Mesenchymal stem cell (in vitro differentiated cells and primary cell): ENCODE measurements at regions not wholly inside any gene's neighbourhood (a gene's known extent, or its start where the extent isn't known, plus 50 kb on each side); places are given as distances from the start of the nearest gene placed in this dataset.

Experiments used
- DNase-seq: peaks from one replicate; pipeline ENCODE4 v3.0.0-alpha.2; 2013
- H2AFZ ChIP-seq: one replicate; pipeline ENCODE4 v1.6.1; 2013; ENCODE audit warnings: low read depth, mild to moderate bottlenecking, control low read depth, inconsistent platforms, low read length, moderate library complexity
- H2AK5ac ChIP-seq: 2 replicates; pipeline ENCODE4 v1.6.1; 2013; ENCODE audit warnings: low read length, moderate library complexity, mild to moderate bottlenecking, inconsistent platforms; ENCODE audit not compliant: severe bottlenecking
- H2BK120ac ChIP-seq: one replicate; pipeline ENCODE4 v1.6.1; 2013; ENCODE audit warnings: low read depth, mild to moderate bottlenecking, inconsistent platforms, low read length, moderate library complexity
- H2BK12ac ChIP-seq, 2 experiments: one replicate each; pipeline ENCODE4 v1.6.1; 2013; ENCODE audit warnings: inconsistent platforms in 2 of 2, low read length in 2 of 2, mild to moderate bottlenecking in 2 of 2, moderate library complexity in 2 of 2, control low read depth in 1 of 2
- H2BK15ac ChIP-seq: one replicate; pipeline ENCODE4 v1.6.1; 2013; ENCODE audit warnings: mild to moderate bottlenecking, low read depth, inconsistent platforms; ENCODE audit not compliant: poor library complexity, severe bottlenecking
- H2BK5ac ChIP-seq: 2 replicates; pipeline ENCODE4 v1.6.1; 2013; ENCODE audit warnings: low read depth, mild to moderate bottlenecking, low read length, control low read depth, inconsistent platforms; ENCODE audit not compliant: poor library complexity, severe bottlenecking
- H3K14ac ChIP-seq, 2 experiments: one replicate each; pipeline ENCODE4 v1.6.1; 2013; ENCODE audit warnings: inconsistent platforms in 2 of 2, low read length in 2 of 2, control low read depth in 1 of 2, mild to moderate bottlenecking in 1 of 2, moderate library complexity in 1 of 2
- H3K18ac ChIP-seq, 2 experiments: one replicate each; pipeline ENCODE4 v1.6.1; 2013; ENCODE audit warnings: inconsistent platforms in 2 of 2, low read length in 2 of 2, control low read depth in 1 of 2, low read depth in 1 of 2, mild to moderate bottlenecking in 1 of 2
- H3K23ac ChIP-seq, 2 experiments: one replicate each; pipeline ENCODE4 v1.6.1; 2013; ENCODE audit warnings: inconsistent platforms in 2 of 2, low read length in 2 of 2, mild to moderate bottlenecking in 2 of 2, moderate library complexity in 2 of 2, control low read depth in 1 of 2
- H3K27ac ChIP-seq: 2 replicates; pipeline ENCODE4 v1.5.1; 2013; ENCODE audit warnings: mild to moderate bottlenecking, moderate library complexity, low read length, control low read depth, inconsistent platforms; ENCODE audit not compliant: poor library complexity, severe bottlenecking
- H3K27me3 ChIP-seq, 2 experiments: 2 replicates each; pipeline versions ENCODE4 v1.6.1 to v1.7.0; 2013; ENCODE audit warnings: low read length in 2 of 2, mild to moderate bottlenecking in 2 of 2, moderate library complexity in 2 of 2, control low read depth in 1 of 2, inconsistent platforms in 1 of 2; ENCODE audit not compliant: control insufficient read depth in 1 of 2, insufficient read depth in 1 of 2
- H3K36me3 ChIP-seq, 2 experiments: 2 replicates each; pipeline versions ENCODE4 v1.6.1 to v1.7.0; 2013; ENCODE audit warnings: low read length in 2 of 2, control low read depth in 1 of 2, inconsistent platforms in 1 of 2, low read depth in 1 of 2, mild to moderate bottlenecking in 1 of 2; ENCODE audit not compliant: insufficient read depth in 2 of 2, control insufficient read depth in 1 of 2
- H3K4ac ChIP-seq, 2 experiments: one replicate each; pipeline ENCODE4 v1.6.1; 2013; ENCODE audit warnings: inconsistent platforms in 2 of 2, low read length in 2 of 2, mild to moderate bottlenecking in 2 of 2, moderate library complexity in 2 of 2, control low read depth in 1 of 2, low read depth in 1 of 2
- H3K4me1 ChIP-seq: 2 replicates; pipeline ENCODE4 v1.6.1; 2013; ENCODE audit warnings: low read depth, low read length, control low read depth; ENCODE audit not compliant: control insufficient read depth, insufficient read depth
- H3K4me2 ChIP-seq: 2 replicates; pipeline ENCODE4 v1.6.1; 2013; ENCODE audit warnings: low read length, mild to moderate bottlenecking, inconsistent platforms; ENCODE audit not compliant: poor library complexity, severe bottlenecking
- H3K4me3 ChIP-seq, 2 experiments: 2 replicates each; pipeline versions ENCODE4 v1.5.1 to v1.7.0; 2013; ENCODE audit warnings: low read length in 2 of 2, mild to moderate bottlenecking in 2 of 2, control low read depth in 1 of 2, low read depth in 1 of 2; ENCODE audit not compliant: insufficient read depth in 1 of 2
- H3K79me1 ChIP-seq: replicated peaks from 2 replicates; pipeline ENCODE4 v1.6.1; 2013; ENCODE audit warnings: mild to moderate bottlenecking, control low read depth, low read length, inconsistent platforms; ENCODE audit not compliant: poor library complexity, severe bottlenecking
- H3K9ac ChIP-seq: 2 replicates; pipeline ENCODE4 v1.7.0; 2013; ENCODE audit warnings: mild to moderate bottlenecking, low read length, moderate library complexity
- H3K9me3 ChIP-seq: 2 replicates; pipeline ENCODE4 v1.7.0; 2013; ENCODE audit warnings: mild to moderate bottlenecking, low read length; ENCODE audit not compliant: control insufficient read depth
- H4K8ac ChIP-seq: one replicate; pipeline ENCODE4 v1.6.1; 2013; ENCODE audit warnings: inconsistent platforms, mild to moderate bottlenecking, low read length, moderate library complexity
- H4K91ac ChIP-seq: one replicate; pipeline ENCODE4 v1.6.1; 2013; ENCODE audit warnings: mild to moderate bottlenecking, low read length, inconsistent platforms
- WGBS: methylation state at CpG from one replicate; pipeline ENCODE4 v1.1.7; 2013; ENCODE audit warnings: mixed read lengths; 5-methylcytosine and 5-hydroxymethylcytosine counted together

GRCh38 chr13:105207572-105208293 is 1327.7 kb downstream of the EFNB2 start:
- Histone ChIP-seq H3K9me3 (no peaks in the 10 kb centered on the region), H3K9ac (no peak overlapping the region), H2BK12ac (no peak overlapping the region), H3K4me2 (no peak overlapping the region), H3K18ac (no peak overlapping the region), H4K8ac (no peak overlapping the region), H4K91ac (no peak overlapping the region), H3K14ac (no peak overlapping the region), H3K79me1 (no peaks in the 10 kb centered on the region), H2BK120ac (no peak overlapping the region), H3K23ac (no peak overlapping the region), H3K36me3 (no peaks in the 10 kb centered on the region), H3K4me3 (no peak overlapping the region), H3K27me3 (no peaks in the 10 kb centered on the region), H3K4me1 (peaks cover 3% of the 10 kb centered on the region), H2AK5ac (no peak overlapping the region), H3K4ac (no peak overlapping the region), H2AFZ (no peak overlapping the region), H2BK15ac (no peak overlapping the region), H3K27ac (no peak overlapping the region), H2BK5ac (no peak overlapping the region)
- DNase-seq = peak; percentile 25
- WGBS = 100% methylated on average over 1 of the region's 4 CpGs

GRCh38 chr13:105202354-105202753 is 1333.1 kb downstream of the EFNB2 start:
- no peak overlapping the region for H2BK5ac ChIP-seq
- no peak overlapping the region for H2AK5ac ChIP-seq
- no peaks in the 10 kb centered on the region for H3K9me3 ChIP-seq
- no peak overlapping the region for H3K23ac ChIP-seq
- no peak overlapping the region for H3K4me3 ChIP-seq
- no peaks in the 10 kb centered on the region for H3K27me3 ChIP-seq
- no peaks in the 10 kb centered on the region for H3K36me3 ChIP-seq
- no peak overlapping the region for H3K4me2 ChIP-seq
- no peak overlapping the region for H4K91ac ChIP-seq
- DNase-seq = peak; percentile 51
- no peak overlapping the region for H3K4ac ChIP-seq
- H2BK12ac ChIP-seq = no peak overlapping the region
- H2BK120ac ChIP-seq = no peak overlapping the region
- H3K27ac ChIP-seq = no peak overlapping the region
- H2BK15ac ChIP-seq = no peak overlapping the region
- no peaks in the 10 kb centered on the region for H3K4me1 ChIP-seq
- no peak overlapping the region for H3K14ac ChIP-seq
- H4K8ac ChIP-seq = no peak overlapping the region
- H3K9ac ChIP-seq = no peak overlapping the region
- H3K18ac ChIP-seq = no peak overlapping the region
- no peak overlapping the region for H2AFZ ChIP-seq
- H3K79me1 ChIP-seq = no peaks in the 10 kb centered on the region

- WGBS = 100% methylated on average over 1 of the region's 3 CpGs
- Histone ChIP-seq H3K79me1 (no peaks in the 10 kb centered on the region), H3K4me1 (no peaks in the 10 kb centered on the region), H3K14ac (no peak overlapping the region), H3K27ac (no peak overlapping the region), H3K4me3 (no peak overlapping the region), H2BK12ac (no peak overlapping the region), H3K23ac (no peak overlapping the region), H2BK15ac (no peak overlapping the region), H3K18ac (no peak overlapping the region), H3K36me3 (no peaks in the 10 kb centered on the region), H2AFZ (no peak overlapping the region), H3K27me3 (no peaks in the 10 kb centered on the region), H2BK120ac (no peak overlapping the region), H4K8ac (no peak overlapping the region), H3K4ac (no peak overlapping the region), H3K9ac (no peak overlapping the region), H3K4me2 (no peak overlapping the region), H3K9me3 (no peaks in the 10 kb centered on the region), H4K91ac (no peak overlapping the region), H2AK5ac (no peak overlapping the region), H2BK5ac (no peak overlapping the region)
- DNase-seq = no peak
These were observed 1334.1 kb downstream of the EFNB2 start for GRCh38 chr13:105201351-105201750.

GRCh38 chr13:105200181-105200580 is 1335.3 kb downstream of the EFNB2 start:
- Histone ChIP-seq H3K4ac (no peak overlapping the region), H3K9me3 (no peaks in the 10 kb centered on the region), H3K27me3 (no peaks in the 10 kb centered on the region), H3K9ac (no peak overlapping the region), H3K27ac (no peak overlapping the region), H2BK120ac (no peak overlapping the region), H2BK15ac (no peak overlapping the region), H4K8ac (no peak overlapping the region), H3K4me1 (no peaks in the 10 kb centered on the region), H2BK5ac (no peak overlapping the region), H2BK12ac (no peak overlapping the region), H2AK5ac (no peak overlapping the region), H3K14ac (no peak overlapping the region), H3K23ac (no peak overlapping the region), H3K36me3 (no peaks in the 10 kb centered on the region), H3K79me1 (no peaks in the 10 kb centered on the region), H3K4me3 (no peak overlapping the region), H3K18ac (no peak overlapping the region), H2AFZ (no peak overlapping the region), H3K4me2 (no peak overlapping the region), H4K91ac (no peak overlapping the region)
- 100% methylated on average over 2 of the region's 4 CpGs for WGBS
- DNase-seq = no peak
